ENCODE measurements at regions not wholly inside any gene's neighbourhood (a gene's known extent, or its start where the extent isn't known, plus 50 kb on each side); places are given as distances from the start of the nearest gene placed in this dataset.

- FAIRE-seq, result no peak
- intact Hi-C loops (cut with DNase I), result no loop called here
- no peaks in the 10 kb centered on the region for H3K36me3 ChIP-seq
- no peak for TF ChIP-seq CTCF (IDR thresholded peaks at IDR 0.05)
- H3K27me3 ChIP-seq, result peaks cover 0 to 10% (median 0%) of the 10 kb centered on the region in 4 donors
- 32 to 35% methylated on average over 27 to 31 of the region's 31 CpGs for WGBS, 2 donors
- H3K4me1 ChIP-seq, result no peaks in the 10 kb centered on the region
- no peak for ATAC-seq
- no peak overlapping the region for H3K4me3 ChIP-seq
- no peaks in the 10 kb centered on the region for H3K9me3 ChIP-seq
- no peak overlapping the region for H3K27ac ChIP-seq
- peak in 2 of 6 donors; percentile 43 to 60 for DNase-seq
Measured at GRCh38 chr4:3702561-3703221, 63.5 kb upstream of the ADRA2C start.

DNA sequence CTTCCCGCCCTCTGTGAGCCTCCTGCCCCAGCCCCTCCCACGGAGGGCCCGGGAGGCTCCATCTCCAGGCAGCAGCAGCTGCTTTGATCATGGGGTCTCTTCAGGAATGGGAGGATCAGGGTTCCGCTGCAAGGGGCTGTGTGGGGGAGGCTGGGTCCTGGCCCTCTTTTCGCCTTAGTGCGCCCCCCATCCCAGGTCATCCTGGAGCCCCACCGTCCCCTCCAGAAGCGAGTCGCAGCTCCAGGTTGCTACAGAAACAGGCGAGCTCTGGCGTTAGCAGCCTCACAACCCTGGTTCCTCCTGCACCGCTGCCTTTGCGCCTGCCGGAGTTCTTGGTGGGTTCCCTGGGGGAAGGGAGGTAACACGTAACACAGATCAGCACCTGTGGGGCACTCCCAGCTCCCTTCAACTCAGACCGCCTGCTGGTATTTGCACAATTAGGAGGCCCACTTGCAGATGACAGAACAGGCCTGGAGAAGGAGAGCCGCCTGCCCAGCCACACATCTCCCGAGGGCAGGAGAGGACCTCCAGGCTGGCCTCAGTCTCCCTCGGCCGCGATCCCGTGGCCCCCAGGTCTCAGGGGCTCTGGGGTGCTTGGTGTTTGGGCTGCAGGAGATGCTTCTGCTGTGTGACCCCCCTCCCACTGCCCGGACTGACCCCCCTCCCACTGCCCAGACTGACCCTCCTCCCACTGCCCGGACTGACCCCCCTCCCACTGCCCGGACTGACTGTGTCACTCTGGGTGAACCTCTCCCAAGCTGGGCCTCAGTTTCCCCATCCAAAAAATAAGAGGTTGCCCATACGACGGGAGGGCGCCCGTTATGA, 64.2 kb upstream of the ADRA2C start:
- Histone ChIP-seq H3K36me3 (no peaks in the 10 kb centered on the region), H3K9me3 (no peaks in the 10 kb centered on the region), H3K4me3 (no peak overlapping the region), H3K4me1 (no peaks in the 10 kb centered on the region), H3K27me3 (peaks cover 0 to 10% (median 0%) of the 10 kb centered on the region in 4 donors), H3K27ac (no peak overlapping the region)
- no peak for FAIRE-seq
- no peak for ATAC-seq
- intact Hi-C loops (cut with DNase I), result no loop called here
- TF ChIP-seq CTCF (IDR thresholded peaks at IDR 0.05), result no peak
- peak in 2 of 6 donors; percentile 35 to 49 for DNase-seq
- WGBS, 2 donors, result 45 to 49% methylated on average over 27 to 29 of the region's 29 CpGs

GRCh38 chr4:3701271-3701734, 64.9 kb upstream of the ADRA2C start:
- H3K4me3 ChIP-seq, result no peak overlapping the region
- peaks cover 0 to 10% (median 0%) of the 10 kb centered on the region in 4 donors for H3K27me3 ChIP-seq
- intact Hi-C loops (cut with DNase I), result no loop called here
- whole genome bisulfite sequencing, 2 donors, result 30 to 43% methylated on average over 12 of the region's 12 CpGs
- DNase-seq (peak in 3 of 6 donors; percentile 33 to 53 (median 40)), FAIRE-seq (no peak), ATAC-seq (no peak)
- no peaks in the 10 kb centered on the region for H3K36me3 ChIP-seq
- no peaks in the 10 kb centered on the region for H3K9me3 ChIP-seq
- no peak for TF ChIP-seq CTCF (IDR thresholded peaks at IDR 0.05)
- H3K4me1 ChIP-seq, result no peaks in the 10 kb centered on the region
- H3K27ac ChIP-seq, result no peak overlapping the region

DNA sequence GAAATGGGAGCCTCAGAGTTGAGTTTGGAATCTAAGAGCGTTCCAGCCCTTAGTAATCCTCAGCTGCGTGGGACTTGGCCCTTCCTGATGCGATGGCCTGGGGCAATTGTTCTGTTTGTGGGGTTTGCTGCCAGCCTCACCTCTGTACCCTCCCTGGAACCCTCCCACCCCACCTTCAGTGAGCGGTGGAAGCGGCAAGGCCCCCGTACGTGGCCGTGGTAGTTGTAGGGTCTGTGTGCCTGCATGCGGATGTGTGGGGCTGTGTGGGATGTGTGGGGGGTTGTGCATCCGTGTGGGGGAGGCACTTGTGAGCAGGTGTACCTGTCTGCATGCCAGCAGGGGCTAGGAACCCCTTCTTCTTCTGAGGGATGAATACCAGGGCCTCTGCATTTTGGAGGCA, 65.4 kb upstream of the ADRA2C start:
- H3K9me3 ChIP-seq, result no peaks in the 10 kb centered on the region
- intact Hi-C loops (cut with DNase I), result no loop called here
- DNase-seq, result peak in 3 of 6 donors; percentile 10 to 38 (median 33)
- no peak for ATAC-seq
- FAIRE-seq, result no peak
- H3K27me3 ChIP-seq, result peaks cover 0 to 10% (median 0%) of the 10 kb centered on the region in 4 donors
- no peaks in the 10 kb centered on the region for H3K36me3 ChIP-seq
- no peak overlapping the region for H3K27ac ChIP-seq
- no peak for TF ChIP-seq CTCF (IDR thresholded peaks at IDR 0.05)
- no peaks in the 10 kb centered on the region for H3K4me1 ChIP-seq
- 70 to 80% methylated on average over 10 of the region's 10 CpGs for WGBS, 2 donors
- no peak overlapping the region for H3K4me3 ChIP-seq

Data from pancreas (tissue), 10 donors.